WTC11 (cell line): ENCODE measurements at regions not wholly inside any gene's neighbourhood (a gene's known extent, or its start where the extent isn't known, plus 50 kb on each side); places are given as distances from the start of the nearest gene placed in this dataset.

Experiments used
- ATAC-seq: fragments of 200-7000 bp; cut with Tn5 transposase; 2 replicates; pipeline ENCODE4 v1.10.0; 2021; ENCODE audit warnings: mild to moderate bottlenecking, moderate library complexity
- CTCF ChIA-PET: fragments of 300-600 bp; sonication (Branson Sonifier 250); formaldehyde crosslinking; loops from one replicate; lab custom pipeline; 2021; ENCODE audit warnings: antibody characterized with exemption; lab: Charles Lee
- POLR2A ChIA-PET: fragments of 350-600 bp; sonication (Branson Sonifier 250); formaldehyde crosslinking; loops from one replicate; lab custom pipeline; 2021; ENCODE audit warnings: antibody characterized with exemption; lab: Charles Lee
- DNase-seq: peaks from one replicate; pipeline ENCODE4 v3.0.0; 2021; ENCODE audit warnings: low spot score
- H3K27ac Mint-ChIP-seq: 2 replicates; pipeline ENCODE4 v1.8.0; 2021; ENCODE audit warnings: mixed read lengths
- H3K27me3 Mint-ChIP-seq: 2 replicates; pipeline ENCODE4 v1.8.0; 2021; ENCODE audit warnings: low read depth, mild to moderate bottlenecking, moderate library complexity, mixed read lengths
- H3K36me3 Mint-ChIP-seq: 2 replicates; pipeline ENCODE4 v1.8.0; 2021; ENCODE audit warnings: mixed read lengths
- H3K4me1 Mint-ChIP-seq: 2 replicates; pipeline ENCODE4 v1.8.0; 2022; ENCODE audit warnings: mixed read lengths
- H3K4me3 Mint-ChIP-seq: 2 replicates; pipeline ENCODE4 v1.8.0; 2021; ENCODE audit warnings: mild to moderate bottlenecking, moderate library complexity, mixed read lengths
- H3K9me3 Mint-ChIP-seq: 2 replicates; pipeline ENCODE4 v1.8.0; 2021; ENCODE audit warnings: mixed read lengths
- CBFB ChIP-seq: sonication (generic); formaldehyde crosslinking; IDR thresholded peaks from 2 replicates; pipeline ENCODE4 v1.8.1; 2022; ENCODE audit warnings: mild to moderate bottlenecking, low read depth, missing genetic modification reagents
- CREB1 ChIP-seq: sonication (generic); formaldehyde crosslinking; IDR thresholded peaks from 2 replicates; pipeline ENCODE4 v1.8.0; 2023; ENCODE audit warnings: mild to moderate bottlenecking, missing genetic modification reagents
- ELF4 ChIP-seq: sonication (generic); formaldehyde crosslinking; IDR thresholded peaks from 2 replicates; pipeline ENCODE4 v1.8.1; 2022; ENCODE audit warnings: low read depth, mild to moderate bottlenecking, moderate library complexity, missing genetic modification reagents
- KAT7 ChIP-seq: sonication (generic); formaldehyde crosslinking; IDR thresholded peaks from 2 replicates; pipeline ENCODE4 v1.8.1; 2023; ENCODE audit warnings: missing genetic modification reagents, mild to moderate bottlenecking, borderline replicate concordance
- NFATC4 ChIP-seq: fragments of 250-450 bp; sonication (Bioruptor Pico); IDR thresholded peaks from 2 replicates; pipeline ENCODE4 v1.9.0; 2021; ENCODE audit warnings: mild to moderate bottlenecking
- RELA ChIP-seq: sonication (generic); formaldehyde crosslinking; IDR thresholded peaks from 2 replicates; pipeline ENCODE4 v1.8.1; 2022; ENCODE audit warnings: missing genetic modification reagents, mild to moderate bottlenecking, borderline replicate concordance
- RORB ChIP-seq: fragments of 250-450 bp; sonication (Bioruptor Pico); IDR thresholded peaks from 2 replicates; pipeline ENCODE4 v1.9.0; 2021; ENCODE audit warnings: mild to moderate bottlenecking
- TEAD4 ChIP-seq: sonication (generic); formaldehyde crosslinking; IDR thresholded peaks from 2 replicates; pipeline ENCODE4 v1.8.0; 2022; ENCODE audit warnings: mild to moderate bottlenecking, missing genetic modification reagents
- ZNF263 ChIP-seq: sonication (generic); formaldehyde crosslinking; IDR thresholded peaks from 2 replicates; pipeline ENCODE4 v1.8.1; 2022; ENCODE audit warnings: low read depth, mild to moderate bottlenecking, moderate library complexity, missing genetic modification reagents
- ZNF671 ChIP-seq: fragments of 250-450 bp; sonication (Bioruptor Pico); IDR thresholded peaks from 2 replicates; pipeline ENCODE4 v1.8.0; 2021; ENCODE audit warnings: mild to moderate bottlenecking
- TF ChIP-seq, protein P1 (sequence below): fragments of 250-450 bp; sonication (Bioruptor Pico); IDR thresholded peaks from 2 replicates; pipeline ENCODE4 v1.9.0; 2021; ENCODE audit warnings: moderate library complexity, mild to moderate bottlenecking, inconsistent platforms, borderline replicate concordance
- TF ChIP-seq, protein P2 (sequence below): sonication (generic); formaldehyde crosslinking; IDR thresholded peaks from 2 replicates; pipeline ENCODE4 v1.8.1; 2023; ENCODE audit warnings: mild to moderate bottlenecking, missing genetic modification reagents
- TF ChIP-seq, protein P3 (sequence below): sonication (generic); formaldehyde crosslinking; IDR thresholded peaks from 2 replicates; pipeline ENCODE4 v1.8.0; 2023; ENCODE audit warnings: missing genetic modification reagents, mild to moderate bottlenecking, borderline replicate concordance
- TF ChIP-seq, protein P4 (sequence below): sonication (generic); formaldehyde crosslinking; IDR thresholded peaks from 2 replicates; pipeline ENCODE4 v1.8.0; 2022; ENCODE audit warnings: mild to moderate bottlenecking, missing genetic modification reagents
- TF ChIP-seq, protein P5 (sequence below): sonication (generic); formaldehyde crosslinking; IDR thresholded peaks from 2 replicates; pipeline ENCODE4 v1.8.1; 2022; ENCODE audit warnings: low read depth, missing genetic modification reagents, borderline replicate concordance
- TF ChIP-seq, protein P6 (sequence below): sonication (generic); formaldehyde crosslinking; IDR thresholded peaks from 2 replicates; pipeline ENCODE4 v1.8.1; 2023; ENCODE audit warnings: mild to moderate bottlenecking, missing genetic modification reagents, borderline replicate concordance

DNA sequence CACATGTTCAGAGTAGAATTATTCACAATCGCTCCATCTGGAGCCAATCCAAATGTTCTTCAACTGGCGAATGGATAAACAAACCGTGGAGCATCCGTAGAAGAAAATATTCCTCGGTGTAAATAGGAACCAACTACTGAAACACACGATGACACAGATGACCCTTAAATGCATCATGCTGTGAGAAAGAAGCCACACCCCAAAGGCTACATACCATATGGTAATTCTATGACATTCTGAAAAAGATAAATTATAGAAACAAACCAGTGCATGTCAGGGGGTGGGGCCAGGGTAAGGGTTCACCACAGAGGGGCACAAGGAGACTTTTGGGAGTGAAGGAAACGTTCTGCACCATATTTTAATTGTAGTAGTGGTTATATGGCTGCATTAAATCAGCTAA, 312.2 kb upstream of the SMIM21 start:
- no peaks in the 10 kb centered on the region for H3K4me1 Mint-ChIP-seq
- H3K27ac Mint-ChIP-seq, result no peak overlapping the region
- ChIA-PET POLR2A (no interaction called here), CTCF (no interaction called here)
- DNase-seq, result no peak
- H3K9me3 Mint-ChIP-seq, result peaks cover 41% of the 10 kb centered on the region
- TF ChIP-seq, protein P1, sequence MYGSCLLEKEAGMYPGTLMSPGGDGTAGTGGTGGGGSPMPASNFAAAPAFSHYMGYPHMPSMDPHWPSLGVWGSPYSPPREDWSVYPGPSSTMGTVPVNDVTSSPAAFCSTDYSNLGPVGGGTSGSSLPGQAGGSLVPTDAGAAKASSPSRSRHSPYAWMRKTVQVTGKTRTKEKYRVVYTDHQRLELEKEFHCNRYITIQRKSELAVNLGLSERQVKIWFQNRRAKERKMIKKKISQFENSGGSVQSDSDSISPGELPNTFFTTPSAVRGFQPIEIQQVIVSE (CRISPR knock-in tag), result no peak
- TF ChIP-seq ELF4 (no peak), ZNF263 (CRISPR knock-in tag) (no peak), ZNF671 (no peak), CREB1 (no peak), TEAD4 (CRISPR knock-in tag) (no peak), RELA (no peak), NFATC4 (CRISPR knock-in tag) (no peak), CBFB (CRISPR knock-in tag) (no peak), KAT7 (no peak)
- TF ChIP-seq, protein P2, sequence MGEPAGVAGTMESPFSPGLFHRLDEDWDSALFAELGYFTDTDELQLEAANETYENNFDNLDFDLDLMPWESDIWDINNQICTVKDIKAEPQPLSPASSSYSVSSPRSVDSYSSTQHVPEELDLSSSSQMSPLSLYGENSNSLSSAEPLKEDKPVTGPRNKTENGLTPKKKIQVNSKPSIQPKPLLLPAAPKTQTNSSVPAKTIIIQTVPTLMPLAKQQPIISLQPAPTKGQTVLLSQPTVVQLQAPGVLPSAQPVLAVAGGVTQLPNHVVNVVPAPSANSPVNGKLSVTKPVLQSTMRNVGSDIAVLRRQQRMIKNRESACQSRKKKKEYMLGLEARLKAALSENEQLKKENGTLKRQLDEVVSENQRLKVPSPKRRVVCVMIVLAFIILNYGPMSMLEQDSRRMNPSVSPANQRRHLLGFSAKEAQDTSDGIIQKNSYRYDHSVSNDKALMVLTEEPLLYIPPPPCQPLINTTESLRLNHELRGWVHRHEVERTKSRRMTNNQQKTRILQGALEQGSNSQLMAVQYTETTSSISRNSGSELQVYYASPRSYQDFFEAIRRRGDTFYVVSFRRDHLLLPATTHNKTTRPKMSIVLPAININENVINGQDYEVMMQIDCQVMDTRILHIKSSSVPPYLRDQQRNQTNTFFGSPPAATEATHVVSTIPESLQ (CRISPR knock-in tag), result no peak
- TF ChIP-seq, protein P3, sequence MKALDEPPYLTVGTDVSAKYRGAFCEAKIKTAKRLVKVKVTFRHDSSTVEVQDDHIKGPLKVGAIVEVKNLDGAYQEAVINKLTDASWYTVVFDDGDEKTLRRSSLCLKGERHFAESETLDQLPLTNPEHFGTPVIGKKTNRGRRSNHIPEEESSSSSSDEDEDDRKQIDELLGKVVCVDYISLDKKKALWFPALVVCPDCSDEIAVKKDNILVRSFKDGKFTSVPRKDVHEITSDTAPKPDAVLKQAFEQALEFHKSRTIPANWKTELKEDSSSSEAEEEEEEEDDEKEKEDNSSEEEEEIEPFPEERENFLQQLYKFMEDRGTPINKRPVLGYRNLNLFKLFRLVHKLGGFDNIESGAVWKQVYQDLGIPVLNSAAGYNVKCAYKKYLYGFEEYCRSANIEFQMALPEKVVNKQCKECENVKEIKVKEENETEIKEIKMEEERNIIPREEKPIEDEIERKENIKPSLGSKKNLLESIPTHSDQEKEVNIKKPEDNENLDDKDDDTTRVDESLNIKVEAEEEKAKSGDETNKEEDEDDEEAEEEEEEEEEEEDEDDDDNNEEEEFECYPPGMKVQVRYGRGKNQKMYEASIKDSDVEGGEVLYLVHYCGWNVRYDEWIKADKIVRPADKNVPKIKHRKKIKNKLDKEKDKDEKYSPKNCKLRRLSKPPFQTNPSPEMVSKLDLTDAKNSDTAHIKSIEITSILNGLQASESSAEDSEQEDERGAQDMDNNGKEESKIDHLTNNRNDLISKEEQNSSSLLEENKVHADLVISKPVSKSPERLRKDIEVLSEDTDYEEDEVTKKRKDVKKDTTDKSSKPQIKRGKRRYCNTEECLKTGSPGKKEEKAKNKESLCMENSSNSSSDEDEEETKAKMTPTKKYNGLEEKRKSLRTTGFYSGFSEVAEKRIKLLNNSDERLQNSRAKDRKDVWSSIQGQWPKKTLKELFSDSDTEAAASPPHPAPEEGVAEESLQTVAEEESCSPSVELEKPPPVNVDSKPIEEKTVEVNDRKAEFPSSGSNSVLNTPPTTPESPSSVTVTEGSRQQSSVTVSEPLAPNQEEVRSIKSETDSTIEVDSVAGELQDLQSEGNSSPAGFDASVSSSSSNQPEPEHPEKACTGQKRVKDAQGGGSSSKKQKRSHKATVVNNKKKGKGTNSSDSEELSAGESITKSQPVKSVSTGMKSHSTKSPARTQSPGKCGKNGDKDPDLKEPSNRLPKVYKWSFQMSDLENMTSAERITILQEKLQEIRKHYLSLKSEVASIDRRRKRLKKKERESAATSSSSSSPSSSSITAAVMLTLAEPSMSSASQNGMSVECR (CRISPR knock-in tag), result no peak
- TF ChIP-seq, protein P4, sequence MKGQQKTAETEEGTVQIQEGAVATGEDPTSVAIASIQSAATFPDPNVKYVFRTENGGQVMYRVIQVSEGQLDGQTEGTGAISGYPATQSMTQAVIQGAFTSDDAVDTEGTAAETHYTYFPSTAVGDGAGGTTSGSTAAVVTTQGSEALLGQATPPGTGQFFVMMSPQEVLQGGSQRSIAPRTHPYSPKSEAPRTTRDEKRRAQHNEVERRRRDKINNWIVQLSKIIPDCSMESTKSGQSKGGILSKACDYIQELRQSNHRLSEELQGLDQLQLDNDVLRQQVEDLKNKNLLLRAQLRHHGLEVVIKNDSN, result no peak
- TF ChIP-seq, protein P5, sequence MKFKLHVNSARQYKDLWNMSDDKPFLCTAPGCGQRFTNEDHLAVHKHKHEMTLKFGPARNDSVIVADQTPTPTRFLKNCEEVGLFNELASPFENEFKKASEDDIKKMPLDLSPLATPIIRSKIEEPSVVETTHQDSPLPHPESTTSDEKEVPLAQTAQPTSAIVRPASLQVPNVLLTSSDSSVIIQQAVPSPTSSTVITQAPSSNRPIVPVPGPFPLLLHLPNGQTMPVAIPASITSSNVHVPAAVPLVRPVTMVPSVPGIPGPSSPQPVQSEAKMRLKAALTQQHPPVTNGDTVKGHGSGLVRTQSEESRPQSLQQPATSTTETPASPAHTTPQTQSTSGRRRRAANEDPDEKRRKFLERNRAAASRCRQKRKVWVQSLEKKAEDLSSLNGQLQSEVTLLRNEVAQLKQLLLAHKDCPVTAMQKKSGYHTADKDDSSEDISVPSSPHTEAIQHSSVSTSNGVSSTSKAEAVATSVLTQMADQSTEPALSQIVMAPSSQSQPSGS, result no peak
- H3K27me3 Mint-ChIP-seq, result no peaks in the 10 kb centered on the region; the same call in 1 of the 2 replicates
- no peak for ATAC-seq
- peaks cover 31% of the 10 kb centered on the region for H3K36me3 Mint-ChIP-seq
- H3K4me3 Mint-ChIP-seq, result no peak overlapping the region

DNA sequence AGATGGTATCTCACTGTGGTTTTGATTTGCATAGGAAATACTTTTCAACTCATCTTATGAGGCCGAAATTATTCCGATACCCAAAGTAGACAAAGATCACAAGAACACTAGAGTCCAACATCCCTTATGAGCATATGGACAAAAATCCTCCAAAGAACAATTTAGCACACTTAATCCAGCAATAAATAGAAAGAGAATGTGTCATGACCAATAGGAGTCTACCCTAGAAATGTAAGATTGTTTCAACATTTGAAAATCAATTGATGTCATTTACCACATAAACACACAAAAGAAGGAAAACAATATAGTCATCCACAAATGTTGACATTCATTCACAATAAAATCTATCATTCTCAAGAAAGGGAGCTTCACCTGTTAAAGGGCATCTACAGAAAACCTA, 307.8 kb upstream of the SMIM21 start:
- peaks cover 31% of the 10 kb centered on the region for H3K36me3 Mint-ChIP-seq
- H3K9me3 Mint-ChIP-seq, result peaks cover 41% of the 10 kb centered on the region
- DNase-seq (no peak), ATAC-seq (no peak)
- H3K27me3 Mint-ChIP-seq, result no peaks in the 10 kb centered on the region; the same call in 1 of the 2 replicates
- POLR2A ChIA-PET, result no interaction called here
- CTCF ChIA-PET, result no interaction called here
- H3K4me1 Mint-ChIP-seq, result no peaks in the 10 kb centered on the region
- no peak overlapping the region for H3K27ac Mint-ChIP-seq
- no peak overlapping the region for H3K4me3 Mint-ChIP-seq
- TF ChIP-seq CREB1, result no peak
- TF ChIP-seq RORB, result no peak
- TF ChIP-seq, protein P6, sequence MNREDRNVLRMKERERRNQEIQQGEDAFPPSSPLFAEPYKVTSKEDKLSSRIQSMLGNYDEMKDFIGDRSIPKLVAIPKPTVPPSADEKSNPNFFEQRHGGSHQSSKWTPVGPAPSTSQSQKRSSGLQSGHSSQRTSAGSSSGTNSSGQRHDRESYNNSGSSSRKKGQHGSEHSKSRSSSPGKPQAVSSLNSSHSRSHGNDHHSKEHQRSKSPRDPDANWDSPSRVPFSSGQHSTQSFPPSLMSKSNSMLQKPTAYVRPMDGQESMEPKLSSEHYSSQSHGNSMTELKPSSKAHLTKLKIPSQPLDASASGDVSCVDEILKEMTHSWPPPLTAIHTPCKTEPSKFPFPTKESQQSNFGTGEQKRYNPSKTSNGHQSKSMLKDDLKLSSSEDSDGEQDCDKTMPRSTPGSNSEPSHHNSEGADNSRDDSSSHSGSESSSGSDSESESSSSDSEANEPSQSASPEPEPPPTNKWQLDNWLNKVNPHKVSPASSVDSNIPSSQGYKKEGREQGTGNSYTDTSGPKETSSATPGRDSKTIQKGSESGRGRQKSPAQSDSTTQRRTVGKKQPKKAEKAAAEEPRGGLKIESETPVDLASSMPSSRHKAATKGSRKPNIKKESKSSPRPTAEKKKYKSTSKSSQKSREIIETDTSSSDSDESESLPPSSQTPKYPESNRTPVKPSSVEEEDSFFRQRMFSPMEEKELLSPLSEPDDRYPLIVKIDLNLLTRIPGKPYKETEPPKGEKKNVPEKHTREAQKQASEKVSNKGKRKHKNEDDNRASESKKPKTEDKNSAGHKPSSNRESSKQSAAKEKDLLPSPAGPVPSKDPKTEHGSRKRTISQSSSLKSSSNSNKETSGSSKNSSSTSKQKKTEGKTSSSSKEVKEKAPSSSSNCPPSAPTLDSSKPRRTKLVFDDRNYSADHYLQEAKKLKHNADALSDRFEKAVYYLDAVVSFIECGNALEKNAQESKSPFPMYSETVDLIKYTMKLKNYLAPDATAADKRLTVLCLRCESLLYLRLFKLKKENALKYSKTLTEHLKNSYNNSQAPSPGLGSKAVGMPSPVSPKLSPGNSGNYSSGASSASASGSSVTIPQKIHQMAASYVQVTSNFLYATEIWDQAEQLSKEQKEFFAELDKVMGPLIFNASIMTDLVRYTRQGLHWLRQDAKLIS (CRISPR knock-in tag), result no peak
